K562 (cell line): ENCODE measurements at regions not wholly inside any gene's neighbourhood (a gene's known extent, or its start where the extent isn't known, plus 50 kb on each side); places are given as distances from the start of the nearest gene placed in this dataset.

ENCODE experiments used
- ATAC-seq: fragments of 200-7000 bp; cut with Tn5 transposase; 3 replicates; pipeline ENCODE4 v1.9.1; 2020; ENCODE audit warnings: moderate library complexity
- BruUV-seq: library from RNA; stranded (reverse); fragments of 400-500 nt; replicated peaks from 2 replicates; lab custom pipeline; 2021; lab: Mats Ljungman, UMichigan
- CTCF ChIA-PET: fragments of 300-600 bp; formaldehyde crosslinking; extraction: SDS; loops from one replicate; lab custom pipeline; 2021; ENCODE audit warnings: low intra/inter-chr PET ratio; lab: Yijun Ruan, JAX
- POLR2A ChIA-PET: fragments of 300-600, 350-650 bp; sonication (Branson Sonifier 250); formaldehyde crosslinking; extraction: SDS; loops from one replicate; lab custom pipeline; 2021; ENCODE audit warnings: antibody characterized with exemption, inconsistent platforms; lab: Yijun Ruan, JAX
- DNase-seq, 4 experiments: peaks; one replicate each; pipeline versions ENCODE4 v3.0.0 to v3.0.0-alpha.2; 2011 to 2018; ENCODE audit warnings: low spot score in 3 of 4, mixed read lengths in 3 of 4; ENCODE audit errors: extremely low read depth in 1 of 4
- FAIRE-seq: peaks from 2 replicates; lab custom pipeline; 2011; peaks lifted over from hg19 to GRCh38; lab: Jason Lieb, UNC
- H2AFZ ChIP-seq: 2 replicates; pipeline ENCODE4 v1.6.0; 2011; ENCODE audit warnings: low read depth, low read length, control low read depth, inconsistent platforms
- H3K27ac ChIP-seq: fragments of 200-600 bp; 3 replicates; pipeline ENCODE4 v1.8.0; 2011; ENCODE audit warnings: low read depth, mild to moderate bottlenecking, control low read depth, inconsistent platforms, low read length, moderate library complexity, mixed read lengths; ENCODE audit errors: extremely low read depth
- H3K27me3 ChIP-seq, 2 experiments: fragments of 300-600 bp in 1 of 2; 2 replicates in 1 of 2; 3 replicates in 1 of 2; pipeline versions ENCODE4 v1.6.0 to v1.8.0; 2011; ENCODE audit warnings: inconsistent platforms in 2 of 2, low read length in 2 of 2, mild to moderate bottlenecking in 1 of 2, mixed read lengths in 1 of 2, moderate library complexity in 1 of 2; ENCODE audit not compliant: control insufficient read depth in 2 of 2, insufficient read depth in 2 of 2
- H3K36me3 ChIP-seq: fragments of 300-600 bp; 3 replicates; pipeline ENCODE4 v1.8.0; 2011; ENCODE audit warnings: mild to moderate bottlenecking, low read length, inconsistent platforms; ENCODE audit not compliant: control insufficient read depth, insufficient read depth
- H3K4me1 ChIP-seq, 2 experiments: fragments of 200-600 bp in 1 of 2; replicated peaks in 1 of 2; 2 replicates in 1 of 2; 3 replicates in 1 of 2; pipeline versions ENCODE4 v1.5.1 to v1.8.0; 2011; ENCODE audit warnings: inconsistent platforms in 2 of 2, low read length in 2 of 2, mild to moderate bottlenecking in 1 of 2, mixed read lengths in 1 of 2, moderate library complexity in 1 of 2; ENCODE audit not compliant: control insufficient read depth in 2 of 2, insufficient read depth in 2 of 2
- H3K4me2 ChIP-seq: 2 replicates; pipeline ENCODE4 v1.6.1; 2011; ENCODE audit warnings: low read length, control low read depth, inconsistent platforms, mixed read lengths; ENCODE audit not compliant: insufficient read depth
- H3K4me3 ChIP-seq: fragments of 200-600 bp; sonication (generic), shearing (Covaris generic); 2 replicates; pipeline ENCODE4 v1.5.1; 2016; ENCODE audit warnings: control low read depth, inconsistent platforms
- H3K79me2 ChIP-seq: fragments of 200-600 bp; 3 replicates; pipeline ENCODE4 v1.8.0; 2011; ENCODE audit warnings: low read length, inconsistent platforms; ENCODE audit not compliant: control insufficient read depth, insufficient read depth
- H3K9ac ChIP-seq, 2 experiments: 2 replicates each; pipeline versions ENCODE4 v1.6.0 to v1.6.1; 2011; ENCODE audit warnings: low read depth in 2 of 2, low read length in 2 of 2, control low read depth in 1 of 2, inconsistent platforms in 1 of 2, mild to moderate bottlenecking in 1 of 2, mixed read lengths in 1 of 2; ENCODE audit not compliant: insufficient read depth in 1 of 2
- H3K9me1 ChIP-seq: one replicate; pipeline ENCODE4 v1.6.0; 2011; ENCODE audit warnings: inconsistent platforms, mild to moderate bottlenecking, low read length, moderate library complexity; ENCODE audit not compliant: control insufficient read depth, insufficient read depth
- H3K9me3 ChIP-seq: replicated peaks from 2 replicates; pipeline ENCODE4 v1.5.1; 2011; ENCODE audit warnings: low read depth, low read length, inconsistent platforms; ENCODE audit not compliant: control insufficient read depth, insufficient read depth
- H4K20me1 ChIP-seq: replicated peaks from 2 replicates; pipeline ENCODE4 v1.6.1; 2011; ENCODE audit warnings: low read length, inconsistent platforms, mixed read lengths; ENCODE audit not compliant: control insufficient read depth, insufficient read depth
- ARID2 ChIP-seq: fragments of 450-650 bp; IDR thresholded peaks from 2 replicates; pipeline ENCODE4 v1.6.1; 2017; ENCODE audit warnings: antibody characterized with exemption, mild to moderate bottlenecking
- CBFB ChIP-seq: sonication (generic); formaldehyde crosslinking; IDR thresholded peaks from 2 replicates; pipeline ENCODE4 v1.4.0; 2020; ENCODE audit warnings: mild to moderate bottlenecking, missing genetic modification reagents
- POLR2AphosphoS5 ChIP-seq: IDR thresholded peaks from 2 replicates; pipeline ENCODE4 v1.6.1; 2011; ENCODE audit warnings: mild to moderate bottlenecking, low read depth, low read length, moderate library complexity; ENCODE audit not compliant: control insufficient read depth, insufficient read depth
- ZMIZ1 ChIP-seq, 2 experiments: fragments of 150-350 bp in 1 of 2; IDR thresholded peaks; 2 replicates each; pipeline ENCODE4 v1.6.1; 2012 to 2016; ENCODE audit warnings: low read depth in 2 of 2, low read length in 2 of 2, mild to moderate bottlenecking in 1 of 2, moderate library complexity in 1 of 2
- ZNF280A ChIP-seq: fragments of 450-650 bp; IDR thresholded peaks from 2 replicates; pipeline ENCODE4 v1.6.1; 2018; ENCODE audit warnings: mild to moderate bottlenecking, low read depth; ENCODE audit not compliant: partially characterized antibody
- WGBS: fragments of 100-300 bp; shearing (Covaris generic); methylation state at CpG from one replicate; pipeline ENCODE4 v1.1.6; 2016; ENCODE audit warnings: low coverage, mixed read lengths; ENCODE audit not compliant: insufficient coverage; ENCODE audit errors: missing lambda C conversion rate; 5-methylcytosine and 5-hydroxymethylcytosine counted together
- in situ Hi-C: fragments of 300-500 bp; cut with MboI; formaldehyde crosslinking; loops from 4 replicates; pipeline ENCODE4 v1.15.0; 2018; ENCODE audit warnings: inconsistent platforms, mixed read lengths
- intact Hi-C: fragments of 100-400 bp; cut with micrococcal nuclease; formaldehyde crosslinking; loops from 2 replicates; pipeline ENCODE4 v1.14.2; 2022
- TF ChIP-seq, protein P1 (sequence below), 2 experiments: fragments of 450-650 bp; conservative IDR thresholded peaks; 2 replicates each; pipeline ENCODE4 v1.6.1; 2017; ENCODE audit warnings: mild to moderate bottlenecking in 2 of 2, moderate library complexity in 2 of 2

DNA sequence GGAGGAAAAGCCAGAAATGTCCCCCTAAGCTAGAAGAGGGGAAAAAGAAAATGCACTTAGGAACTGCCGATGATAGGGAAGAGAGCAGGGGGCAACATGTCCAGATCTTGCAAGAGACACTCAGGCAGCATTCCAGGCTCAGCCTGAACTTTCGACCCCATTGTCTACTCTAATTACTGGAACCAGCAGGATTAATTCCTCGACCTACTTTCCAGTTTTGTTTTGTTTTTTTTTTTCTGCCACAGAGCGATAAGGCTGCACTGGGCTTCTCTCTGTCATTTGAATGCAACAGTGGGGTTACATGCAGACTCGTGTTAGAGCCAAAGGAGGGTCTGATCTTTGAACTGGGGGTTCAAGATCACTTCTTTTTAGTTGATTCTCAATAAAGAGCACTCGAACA, 68.7 kb upstream of the MED13L start (continued):
- TF ChIP-seq ARID2: peak; percentile 5; the same call in 1 of the 2 replicates
- TF ChIP-seq, protein P1, sequence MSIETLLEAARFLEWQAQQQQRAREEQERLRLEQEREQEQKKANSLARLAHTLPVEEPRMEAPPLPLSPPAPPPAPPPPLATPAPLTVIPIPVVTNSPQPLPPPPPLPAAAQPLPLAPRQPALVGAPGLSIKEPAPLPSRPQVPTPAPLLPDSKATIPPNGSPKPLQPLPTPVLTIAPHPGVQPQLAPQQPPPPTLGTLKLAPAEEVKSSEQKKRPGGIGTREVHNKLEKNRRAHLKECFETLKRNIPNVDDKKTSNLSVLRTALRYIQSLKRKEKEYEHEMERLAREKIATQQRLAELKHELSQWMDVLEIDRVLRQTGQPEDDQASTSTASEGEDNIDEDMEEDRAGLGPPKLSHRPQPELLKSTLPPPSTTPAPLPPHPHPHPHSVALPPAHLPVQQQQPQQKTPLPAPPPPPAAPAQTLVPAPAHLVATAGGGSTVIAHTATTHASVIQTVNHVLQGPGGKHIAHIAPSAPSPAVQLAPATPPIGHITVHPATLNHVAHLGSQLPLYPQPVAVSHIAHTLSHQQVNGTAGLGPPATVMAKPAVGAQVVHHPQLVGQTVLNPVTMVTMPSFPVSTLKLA (conservative IDR thresholded peaks at IDR 0.05): 0 out of 4 replicates have a peak, but pooled peaks of 1 of the 2 experiments have one; percentile 33

- no TSS peak for BruUV-seq
- DNase-seq: peak; percentile 52 to 66 (median 58)
- H3K4me1 ChIP-seq: peaks cover 0 to 21% of the 10 kb centered on the region in 2 experiments; a peak in 3 of 5 replicates
- H3K27me3 ChIP-seq: no peaks in the 10 kb centered on the region
- H3K9me1 ChIP-seq: no peaks in the 10 kb centered on the region
- no peaks in the 10 kb centered on the region for H4K20me1 ChIP-seq
- in situ Hi-C loops: no loop called here
- H3K4me2 ChIP-seq: peak overlapping the region; percentile 65; the same call in 1 of the 2 replicates
- WGBS: 15% methylated on average over 4 of the region's 4 CpGs
- H3K27ac ChIP-seq: peak overlapping the region; percentile 66; the same call in 2 of the 3 replicates
- peak overlapping the region in 1 of 2 experiments; percentile 48; a peak in 1 of 4 replicates for H3K9ac ChIP-seq
- peak overlapping the region; percentile 76 for H2AFZ ChIP-seq
- intact Hi-C loops: no loop called here
- ChIA-PET POLR2A (interaction anchor here (0.6 to 1.3 kb wide), 5 partner anchors 11 to 79 kb away, joined by 3 to 4 read pairs (median 4); no protein-coding TSS in a partner anchor), CTCF (no interaction called here)
- peak; percentile 74 for FAIRE-seq
- no peak overlapping the region for H3K4me3 ChIP-seq
- peaks cover 3% of the 10 kb centered on the region for H3K9me3 ChIP-seq
- ATAC-seq: peak; percentile 84
- H3K36me3 ChIP-seq: no peaks in the 10 kb centered on the region
- no peaks in the 10 kb centered on the region for H3K79me2 ChIP-seq
- TF ChIP-seq POLR2AphosphoS5 (no peak), CBFB (CRISPR knock-in tag) (no peak), ZNF280A (no peak), ZMIZ1 (IDR thresholded peaks at IDR 0.05; ENCODE audit: low read depth in 2 of 2, low read length in 2 of 2) (no peak)
These were observed 69.2 kb upstream of the MED13L start for GRCh38 chr12:116346741-116347140.
